ENCODE measurements at regions not wholly inside any gene's neighbourhood (a gene's known extent, or its start where the extent isn't known, plus 50 kb on each side); places are given as distances from the start of the nearest gene placed in this dataset.

GRCh38 chr10:10849306-10849705, 168.4 kb upstream of the CELF2 start:
- TF ChIP-seq POLR2A (IDR thresholded peaks at IDR 0.05; ENCODE audit: low read depth, low read length), result no peak
- no peak for TF ChIP-seq EZH2 (IDR thresholded peaks at IDR 0.05; ENCODE audit: borderline replicate concordance, low read depth, low read length, severe bottlenecking)

Data from endothelial cell of umbilical vein (primary cell).